ENCODE measurements at regions not wholly inside any gene's neighbourhood (a gene's known extent, or its start where the extent isn't known, plus 50 kb on each side); places are given as distances from the start of the nearest gene placed in this dataset.

- WGBS, 5 donors = 79 to 94% (median 85%) methylated on average over 6 of the region's 6 CpGs
- H3K36me3 ChIP-seq = no peaks in the 10 kb centered on the region
- no peaks in the 10 kb centered on the region for H3K9me3 ChIP-seq
- H3K4me3 ChIP-seq = no peak overlapping the region
- TF ChIP-seq POLR2A (IDR thresholded peaks at IDR 0.05) = no peak
- no peak for TF ChIP-seq CTCF (IDR thresholded peaks at IDR 0.05 in 8 of 11, conservative IDR thresholded peaks at IDR 0.05 in 3 of 11)
- TF ChIP-seq POLR2AphosphoS5 (IDR thresholded peaks at IDR 0.05) = no peak
- H3K4me1 ChIP-seq = no peaks in the 10 kb centered on the region
- no peak overlapping the region for H3K27ac ChIP-seq
- DNase-seq = no peak
- intact Hi-C loops (cut with DNase I; ENCODE audit: low total_unique reads) = no loop called here
- H3K27me3 ChIP-seq (replicated peaks in 1 of 7) = no peaks in the 10 kb centered on the region
Observed at GRCh38 chrX:3206314-3206713, 140.1 kb downstream of the MXRA5 start.

DNA sequence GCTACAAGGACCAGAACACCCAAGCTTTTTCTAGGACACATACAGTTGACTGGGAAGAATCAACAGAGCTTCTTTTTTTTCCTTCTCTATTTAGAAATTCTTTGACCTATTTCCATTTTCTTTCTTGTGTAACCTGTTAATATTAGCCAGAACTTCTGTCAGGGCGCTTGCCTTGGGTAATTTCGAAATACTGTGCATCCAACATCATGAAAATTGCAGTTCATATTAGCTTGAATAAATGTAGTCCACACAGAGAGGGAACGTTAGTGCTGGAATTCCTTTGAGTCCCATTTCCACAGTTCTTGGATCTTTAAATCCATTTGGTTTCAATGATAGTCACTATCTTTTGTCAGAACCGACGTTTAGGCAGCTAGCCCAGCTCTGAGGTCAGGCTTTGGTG is 141.8 kb downstream of the MXRA5 start:
- no peak for DNase-seq
- Histone ChIP-seq H3K36me3 (no peaks in the 10 kb centered on the region), H3K4me3 (no peak overlapping the region), H3K4me1 (no peaks in the 10 kb centered on the region), H3K27ac (no peak overlapping the region), H3K27me3 (replicated peaks in 1 of 7) (no peaks in the 10 kb centered on the region), H3K9me3 (no peaks in the 10 kb centered on the region)
- intact Hi-C loops (cut with DNase I; ENCODE audit: low total_unique reads) = no loop called here
- TF ChIP-seq CTCF (IDR thresholded peaks at IDR 0.05 in 8 of 11, conservative IDR thresholded peaks at IDR 0.05 in 3 of 11) = no peak
- TF ChIP-seq POLR2AphosphoS5 (IDR thresholded peaks at IDR 0.05) = no peak
- no peak for TF ChIP-seq POLR2A (IDR thresholded peaks at IDR 0.05)
- 67 to 75% (median 72%) methylated on average over 5 of the region's 5 CpGs for WGBS, 5 donors

- intact Hi-C loops (cut with DNase I; ENCODE audit: low total_unique reads) = no loop called here
- H3K27me3 ChIP-seq (replicated peaks in 1 of 7) = no peaks in the 10 kb centered on the region
- H3K4me1 ChIP-seq = no peaks in the 10 kb centered on the region
- DNase-seq = no peak
- H3K27ac ChIP-seq = no peak overlapping the region
- no peak overlapping the region for H3K4me3 ChIP-seq
- TF ChIP-seq POLR2A (IDR thresholded peaks at IDR 0.05) (no peak), POLR2AphosphoS5 (IDR thresholded peaks at IDR 0.05) (no peak), CTCF (IDR thresholded peaks at IDR 0.05 in 8 of 11, conservative IDR thresholded peaks at IDR 0.05 in 3 of 11) (no peak)
- WGBS, 5 donors = 0 to 67% (median 37%) methylated on average over 1 of the region's 1 CpG
- no peaks in the 10 kb centered on the region for H3K36me3 ChIP-seq
- peaks cover 0 to 14% (median 5%) of the 10 kb centered on the region in 8 donors for H3K9me3 ChIP-seq
Observed at GRCh38 chrX:3195845-3196244, 150.6 kb downstream of the MXRA5 start.

DNA sequence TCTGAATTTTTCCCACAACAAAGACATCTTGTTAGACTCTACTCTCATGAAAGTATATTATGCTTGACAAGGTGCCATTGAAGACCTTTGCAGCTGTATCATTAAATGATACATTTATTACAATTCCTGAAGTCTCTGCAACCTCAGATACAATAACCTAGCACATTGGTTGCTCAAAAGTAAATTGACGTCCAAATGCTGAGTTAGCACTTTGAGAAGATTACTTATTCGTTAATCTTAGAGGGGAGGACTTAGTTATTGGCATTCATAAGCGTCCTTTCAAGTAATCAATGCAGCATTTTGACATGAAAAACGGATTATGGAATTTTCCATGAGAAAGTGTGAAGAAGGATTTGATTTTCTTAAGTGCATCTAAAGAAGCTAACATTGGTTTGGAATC is 151.6 kb downstream of the ARSF start:
- H3K27me3 ChIP-seq (replicated peaks in 1 of 7) = no peaks in the 10 kb centered on the region
- no peaks in the 10 kb centered on the region for H3K36me3 ChIP-seq
- no peak overlapping the region for H3K27ac ChIP-seq
- TF ChIP-seq POLR2AphosphoS5 (IDR thresholded peaks at IDR 0.05) = no peak
- no peak for TF ChIP-seq POLR2A (IDR thresholded peaks at IDR 0.05)
- no peak for TF ChIP-seq CTCF (IDR thresholded peaks at IDR 0.05 in 8 of 11, conservative IDR thresholded peaks at IDR 0.05 in 3 of 11)
- 68 to 88% (median 73%) methylated on average over 4 of the region's 4 CpGs for WGBS, 5 donors
- H3K4me3 ChIP-seq = no peak overlapping the region
- no peak for DNase-seq
- H3K4me1 ChIP-seq = no peaks in the 10 kb centered on the region
- intact Hi-C loops (cut with DNase I; ENCODE audit: low total_unique reads) = no loop called here
- H3K9me3 ChIP-seq = peaks cover 0 to 4% (median 0%) of the 10 kb centered on the region in 8 donors

All from spleen (tissue), 11 donors.